GM12864 (cell line): ENCODE measurements at regions not wholly inside any gene's neighbourhood (a gene's known extent, or its start where the extent isn't known, plus 50 kb on each side); places are given as distances from the start of the nearest gene placed in this dataset.
"Not testable (repeated sequence)": the region's sequence is repeated elsewhere in the genome, so short reads cannot be mapped to it uniquely, and the experiment has no call there.

Source experiments
- DNase-seq: peaks from one replicate; pipeline ENCODE4 v3.0.0-alpha.2; 2011; ENCODE audit warnings: low read depth
- H3K4me3 ChIP-seq: 2 replicates; pipeline ENCODE4 v1.5.1; 2011; ENCODE audit warnings: mild to moderate bottlenecking, low read depth, low read length, control low read depth
- TF ChIP-seq, protein P1 (sequence below): IDR thresholded peaks from 2 replicates; pipeline ENCODE4 v1.5.1; 2011; ENCODE audit warnings: low read depth, mild to moderate bottlenecking, moderate library complexity, low read length, control low read depth, inconsistent platforms; ENCODE audit errors: missing control alignments

DNA sequence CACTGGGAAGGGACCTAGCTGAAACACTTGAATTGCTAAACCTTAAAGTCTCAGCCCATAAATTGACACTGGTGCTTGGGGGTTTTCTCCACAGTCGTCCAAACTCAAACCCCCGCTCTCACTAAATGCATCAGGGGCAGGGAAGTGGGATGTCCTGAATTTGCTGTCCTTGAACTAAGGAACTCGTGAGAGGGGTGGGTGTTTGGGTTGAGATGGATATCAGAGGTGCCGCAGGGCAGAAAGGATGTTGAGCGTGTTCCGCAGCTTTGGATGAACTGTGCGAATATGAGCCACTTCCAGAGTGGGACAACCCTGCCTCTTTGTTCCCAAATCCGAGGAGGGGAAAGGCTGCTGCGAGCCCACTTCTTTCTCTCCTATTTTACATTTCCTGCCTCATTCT lies 90.3 kb upstream of the LYZL2 start:
- TF ChIP-seq, protein P1, sequence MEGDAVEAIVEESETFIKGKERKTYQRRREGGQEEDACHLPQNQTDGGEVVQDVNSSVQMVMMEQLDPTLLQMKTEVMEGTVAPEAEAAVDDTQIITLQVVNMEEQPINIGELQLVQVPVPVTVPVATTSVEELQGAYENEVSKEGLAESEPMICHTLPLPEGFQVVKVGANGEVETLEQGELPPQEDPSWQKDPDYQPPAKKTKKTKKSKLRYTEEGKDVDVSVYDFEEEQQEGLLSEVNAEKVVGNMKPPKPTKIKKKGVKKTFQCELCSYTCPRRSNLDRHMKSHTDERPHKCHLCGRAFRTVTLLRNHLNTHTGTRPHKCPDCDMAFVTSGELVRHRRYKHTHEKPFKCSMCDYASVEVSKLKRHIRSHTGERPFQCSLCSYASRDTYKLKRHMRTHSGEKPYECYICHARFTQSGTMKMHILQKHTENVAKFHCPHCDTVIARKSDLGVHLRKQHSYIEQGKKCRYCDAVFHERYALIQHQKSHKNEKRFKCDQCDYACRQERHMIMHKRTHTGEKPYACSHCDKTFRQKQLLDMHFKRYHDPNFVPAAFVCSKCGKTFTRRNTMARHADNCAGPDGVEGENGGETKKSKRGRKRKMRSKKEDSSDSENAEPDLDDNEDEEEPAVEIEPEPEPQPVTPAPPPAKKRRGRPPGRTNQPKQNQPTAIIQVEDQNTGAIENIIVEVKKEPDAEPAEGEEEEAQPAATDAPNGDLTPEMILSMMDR = no peak
- H3K4me3 ChIP-seq = no peak overlapping the region
- DNase-seq = no peak

DNA sequence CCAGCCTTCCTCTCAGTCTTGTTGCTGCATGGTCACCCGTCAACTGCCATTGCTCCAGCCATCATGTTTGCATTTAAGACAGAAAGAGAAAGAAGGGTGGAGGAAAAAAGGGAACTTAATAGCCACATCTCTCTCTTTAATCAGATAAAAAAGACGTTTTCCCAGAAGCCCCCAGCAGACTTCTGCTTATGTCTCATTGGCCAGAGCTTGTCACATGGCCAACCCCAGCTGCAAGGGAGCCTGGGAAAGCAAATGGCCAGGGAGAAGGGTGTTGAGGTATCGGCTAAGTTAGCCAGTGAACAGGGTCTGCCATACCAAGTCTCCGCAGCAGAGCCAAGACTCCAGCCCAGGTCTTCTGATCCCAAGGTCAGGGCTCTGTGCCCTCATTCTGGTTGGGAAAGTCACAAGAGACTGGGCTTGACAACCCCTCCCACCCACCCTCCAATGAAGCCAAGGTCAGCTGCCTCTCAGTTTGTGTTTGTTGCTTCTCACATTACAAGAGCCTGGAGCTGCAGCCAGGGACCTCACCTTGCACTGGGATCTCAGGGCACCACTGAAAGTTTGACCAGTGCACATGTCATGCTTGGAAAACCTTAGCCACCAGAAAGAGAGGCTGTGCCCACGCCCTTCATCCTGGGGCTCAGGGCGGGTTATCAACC lies 80.3 kb upstream of the LYZL2 start:
- H3K4me3 ChIP-seq = no peak overlapping the region

DNA sequence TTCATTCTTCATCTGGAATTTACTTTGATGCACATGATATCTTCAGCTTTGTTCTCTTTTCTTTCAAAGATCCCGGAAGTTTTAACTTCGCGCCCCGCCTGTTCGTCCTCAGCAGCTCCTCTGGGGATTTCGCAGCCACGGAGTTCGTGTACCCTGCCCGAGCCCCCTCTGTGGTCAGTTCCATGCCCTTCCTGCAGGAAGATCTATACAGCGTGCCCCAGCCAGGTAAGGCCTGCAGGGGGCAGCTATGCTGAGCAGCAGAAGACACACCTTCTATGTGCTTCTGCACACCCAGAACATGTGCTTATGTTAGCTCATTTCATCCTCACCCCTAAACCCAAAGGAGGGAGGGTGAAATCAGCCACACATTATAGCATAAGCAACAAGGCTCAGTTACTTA lies 79.7 kb upstream of the LYZL2 start:
- no peak overlapping the region for H3K4me3 ChIP-seq
- TF ChIP-seq, protein P1 = peak; percentile 50
- DNase-seq = no peak

More for the DNA sequence above, 80.3 kb upstream of the LYZL2 start:
- no peak for DNase-seq
- TF ChIP-seq, protein P1 = no peak

DNA sequence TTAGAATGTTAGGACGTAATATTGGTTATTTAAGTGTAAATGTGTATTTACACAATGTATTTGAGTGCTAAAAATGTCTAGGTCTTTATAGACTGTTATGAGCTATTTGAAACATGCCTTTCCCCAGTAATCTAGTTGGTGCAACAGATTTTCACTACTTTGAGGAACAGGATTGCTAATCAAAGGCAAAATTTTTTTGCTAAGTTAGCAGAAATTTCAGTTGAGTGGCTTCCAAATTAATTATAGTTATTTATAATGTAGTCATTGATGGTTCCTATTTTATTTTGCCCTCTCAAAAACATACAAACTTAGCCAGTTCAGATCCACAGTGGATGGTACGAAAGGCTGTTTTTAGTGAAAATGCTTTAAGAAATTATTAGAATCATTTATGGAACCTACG lies 78.7 kb upstream of the LYZL2 start:
- TF ChIP-seq, protein P1 = no peak
- no peak overlapping the region for H3K4me3 ChIP-seq

DNA sequence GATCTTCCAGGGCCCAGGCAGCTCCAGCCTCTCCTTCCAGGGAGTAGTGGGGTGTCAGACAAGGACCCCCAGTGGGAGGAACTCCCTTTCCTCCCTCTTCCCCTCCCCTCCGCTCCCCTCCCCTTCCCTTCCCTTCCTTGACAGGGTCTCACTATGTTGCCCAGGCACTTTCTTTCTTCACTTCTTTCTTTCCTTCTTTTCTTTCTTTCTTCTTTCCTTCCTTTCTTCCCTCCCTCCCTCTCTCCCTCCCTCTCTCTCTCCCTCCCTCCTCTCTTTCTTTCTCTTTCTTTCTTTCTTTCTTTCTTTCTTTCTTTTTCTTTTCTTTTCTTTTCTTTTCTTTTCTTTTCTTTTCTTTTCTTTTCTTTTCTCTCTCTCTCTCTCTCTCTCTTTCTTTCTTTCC lies 76.6 kb upstream of the LYZL2 start:
- not testable (repeated sequence) for DNase-seq, H3K4me3 ChIP-seq

More for the DNA sequence above, 78.7 kb upstream of the LYZL2 start:
- no peak for DNase-seq

DNA sequence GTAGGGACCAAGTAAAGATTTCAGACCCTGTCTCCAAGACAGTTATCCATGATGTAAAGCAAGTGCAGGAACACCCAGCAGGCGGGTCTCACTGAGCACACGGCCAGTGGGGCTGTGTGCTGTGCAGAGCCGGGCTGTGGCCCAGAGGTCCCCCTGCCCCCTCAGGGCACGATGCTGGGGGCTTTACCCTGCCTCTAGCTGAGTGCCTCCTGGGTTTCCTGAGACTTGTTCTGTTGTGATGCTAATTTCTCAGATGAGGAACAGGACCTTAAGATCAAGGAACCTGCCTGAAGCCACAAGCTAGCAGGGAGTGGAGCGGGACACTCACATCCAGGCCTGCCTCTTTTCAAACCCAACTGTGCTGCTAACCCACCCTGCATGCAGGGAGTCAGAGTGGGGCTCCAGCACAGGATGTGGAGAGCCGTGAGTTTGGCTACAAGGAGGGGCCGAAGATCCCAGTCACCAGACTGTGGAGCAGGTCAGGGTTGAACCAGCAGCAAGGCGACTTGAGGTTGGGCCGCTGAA lies 76.1 kb upstream of the LYZL2 start:
- no peak for DNase-seq
- TF ChIP-seq, protein P1 = no peak
- H3K4me3 ChIP-seq = peak overlapping the region; percentile 45; the same call in 1 of the 2 replicates

DNA sequence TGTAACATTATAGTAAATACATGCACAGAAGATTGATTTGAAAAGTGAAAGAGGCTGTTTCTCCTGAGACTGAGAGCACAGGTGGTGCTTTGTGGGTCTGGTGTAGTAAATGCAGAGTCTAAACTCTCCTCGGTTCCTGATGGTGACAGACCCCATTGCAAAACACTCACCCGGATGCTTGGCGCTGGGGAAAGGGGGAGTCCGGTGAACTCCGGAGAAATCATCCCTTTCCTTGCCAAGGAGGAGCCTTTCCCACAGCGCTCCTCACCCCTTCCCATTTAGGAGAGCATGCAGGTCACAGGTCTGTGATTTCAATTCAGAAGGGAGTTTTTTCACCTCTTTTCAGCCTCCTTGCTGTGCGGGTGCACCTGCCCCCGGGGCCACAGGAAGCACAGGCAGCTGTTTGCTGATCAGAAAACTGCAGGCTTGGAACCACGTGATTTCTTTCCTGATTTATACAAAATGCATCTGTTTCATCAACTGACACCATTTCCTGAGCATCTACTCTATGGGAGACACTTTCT lies 75.6 kb upstream of the LYZL2 start:
- TF ChIP-seq, protein P1 = no peak
- peak overlapping the region; percentile 45 for H3K4me3 ChIP-seq
- DNase-seq = peak; percentile 66

DNA sequence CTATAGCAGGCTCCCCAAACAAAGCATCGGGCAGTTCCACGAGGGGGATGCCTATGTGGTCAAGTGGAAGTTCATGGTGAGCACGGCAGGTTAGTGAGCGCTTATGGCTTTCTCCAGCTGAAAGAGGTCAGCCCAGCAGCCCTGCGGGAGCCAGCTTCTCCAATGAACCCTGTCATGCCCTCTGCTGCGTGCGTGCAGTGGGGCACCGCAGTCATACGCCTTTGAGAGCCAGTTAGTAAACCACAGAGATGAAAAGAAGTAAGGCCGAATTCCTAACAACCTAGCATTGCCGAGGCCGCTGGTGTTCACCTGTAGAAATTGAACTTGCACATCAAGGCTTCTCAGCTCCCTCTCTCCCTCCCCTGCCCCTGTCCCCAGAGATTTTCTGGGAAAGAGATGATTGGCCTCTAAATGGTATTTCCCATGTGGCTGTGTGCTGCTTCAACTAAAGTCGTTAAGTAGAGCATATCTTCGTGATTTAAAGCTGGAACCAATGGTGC lies 75.1 kb upstream of the LYZL2 start:
- DNase-seq = not testable (repeated sequence)
- peak overlapping the region; percentile 45 for H3K4me3 ChIP-seq
